AG09309 (cell line): ENCODE measurements at regions not wholly inside any gene's neighbourhood (a gene's known extent, or its start where the extent isn't known, plus 50 kb on each side); places are given as distances from the start of the nearest gene placed in this dataset.
"Not testable (repeated sequence)": the region's sequence is repeated elsewhere in the genome, so short reads cannot be mapped to it uniquely, and the experiment has no call there.

ENCODE experiments used
- DNase-seq: peaks from one replicate; pipeline ENCODE4 v3.0.0-alpha.2; 2010; ENCODE audit warnings: low read depth
- H3K4me3 ChIP-seq: 2 replicates; pipeline ENCODE4 v1.5.1; 2011; ENCODE audit warnings: mild to moderate bottlenecking, low read depth, low read length, moderate library complexity; ENCODE audit not compliant: control insufficient read depth
- CTCF ChIP-seq: IDR thresholded peaks from 2 replicates; pipeline ENCODE4 v1.5.1; 2011; ENCODE audit warnings: mild to moderate bottlenecking, low read depth, low read length, inconsistent platforms; ENCODE audit not compliant: insufficient read depth, control insufficient read depth; ENCODE audit errors: missing control alignments

- no peak for TF ChIP-seq CTCF
- no peak for DNase-seq
- no peak overlapping the region for H3K4me3 ChIP-seq
Observed at GRCh38 chr6:74715355-74716085, 490.3 kb downstream of the COL12A1 start.

- no peak for TF ChIP-seq CTCF
- DNase-seq, result no peak
- no peak overlapping the region for H3K4me3 ChIP-seq
Observed at GRCh38 chr6:74713941-74714340, 491.9 kb downstream of the COL12A1 start.

- no peak for TF ChIP-seq CTCF
- no peak overlapping the region for H3K4me3 ChIP-seq
- no peak for DNase-seq
Observed at GRCh38 chr6:74705451-74705850, 500.4 kb downstream of the COL12A1 start.

GRCh38 chr6:74704540-74704939 lies 501.3 kb downstream of the COL12A1 start:
- not testable (repeated sequence) for DNase-seq, H3K4me3 ChIP-seq

- no peak overlapping the region for H3K4me3 ChIP-seq
- TF ChIP-seq CTCF, result no peak
- DNase-seq, result no peak
Observed at GRCh38 chr6:74690365-74690764, 515.5 kb downstream of the COL12A1 start.

- DNase-seq, result no peak
- no peak for TF ChIP-seq CTCF
- no peak overlapping the region for H3K4me3 ChIP-seq
Observed at GRCh38 chr6:74689601-74690000, 516.3 kb downstream of the COL12A1 start.

GRCh38 chr6:74677463-74677862 lies 528.4 kb downstream of the COL12A1 start:
- H3K4me3 ChIP-seq, result no peak overlapping the region
- TF ChIP-seq CTCF, result no peak
- DNase-seq, result no peak
